ENCODE measurements at regions not wholly inside any gene's neighbourhood (a gene's known extent, or its start where the extent isn't known, plus 50 kb on each side); places are given as distances from the start of the nearest gene placed in this dataset.

- DNase-seq (ENCODE audit: low read depth), result no peak
- TF ChIP-seq CTCF (IDR thresholded peaks at IDR 0.05; ENCODE audit: low read depth, low read length, missing control alignments), result no peak
- H3K4me3 ChIP-seq (ENCODE audit: low read depth, low read length), result no peak overlapping the region
- in situ Hi-C loops (cut with HindIII; ENCODE audit: low sequenced_read_pairs), result loop anchor here (25.0 kb wide), 1 partner anchor 231 kb away; no protein-coding TSS in a partner anchor
Observed at GRCh38 chr7:85456254-85456653, 269.4 kb upstream of the SEMA3D start.

- in situ Hi-C loops (cut with HindIII; ENCODE audit: low sequenced_read_pairs), result loop anchor here (25.0 kb wide), 1 partner anchor 232 kb away; no protein-coding TSS in a partner anchor
- no peak for TF ChIP-seq CTCF (IDR thresholded peaks at IDR 0.05; ENCODE audit: low read depth, low read length, missing control alignments)
- H3K4me3 ChIP-seq (ENCODE audit: low read depth, low read length), result no peak overlapping the region
- peak; percentile 24 for DNase-seq (ENCODE audit: low read depth)
Observed at GRCh38 chr7:85454904-85455303, 268.0 kb upstream of the SEMA3D start.

DNA sequence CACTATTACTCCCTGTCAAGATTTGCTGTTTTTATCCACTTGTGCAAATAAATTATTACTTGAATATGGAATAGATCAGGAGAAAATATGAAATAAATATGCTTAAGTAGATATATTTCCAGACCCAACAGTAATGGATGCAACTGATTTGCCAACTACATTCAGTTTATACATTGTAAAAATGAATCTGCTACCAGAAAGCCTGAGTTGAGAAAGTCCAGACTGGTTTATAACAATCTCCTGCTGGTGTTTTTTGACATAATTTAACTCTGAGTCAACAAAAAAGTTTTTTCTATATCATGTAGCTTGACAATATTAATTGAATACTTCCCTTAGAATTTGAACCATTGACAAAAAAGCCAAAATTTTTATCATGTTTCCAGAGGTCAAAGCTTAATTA is 265.8 kb upstream of the SEMA3D start:
- TF ChIP-seq CTCF (IDR thresholded peaks at IDR 0.05; ENCODE audit: low read depth, low read length, missing control alignments), result no peak
- H3K4me3 ChIP-seq (ENCODE audit: low read depth, low read length), result no peak overlapping the region
- no peak for DNase-seq (ENCODE audit: low read depth)
- in situ Hi-C loops (cut with HindIII; ENCODE audit: low sequenced_read_pairs), result loop anchor here (25.0 kb wide), 1 partner anchor 235 kb away; no protein-coding TSS in a partner anchor

GRCh38 chr7:85449478-85449877 is 262.6 kb upstream of the SEMA3D start:
- DNase-seq (ENCODE audit: low read depth), result no peak
- in situ Hi-C loops (cut with HindIII; ENCODE audit: low sequenced_read_pairs), result no loop called here
- no peak for TF ChIP-seq CTCF (IDR thresholded peaks at IDR 0.05; ENCODE audit: low read depth, low read length, missing control alignments)
- no peak overlapping the region for H3K4me3 ChIP-seq (ENCODE audit: low read depth, low read length)

- in situ Hi-C loops (cut with HindIII; ENCODE audit: low sequenced_read_pairs), result no loop called here
- no peak for TF ChIP-seq CTCF (IDR thresholded peaks at IDR 0.05; ENCODE audit: low read depth, low read length, missing control alignments)
- no peak overlapping the region for H3K4me3 ChIP-seq (ENCODE audit: low read depth, low read length)
- no peak for DNase-seq (ENCODE audit: low read depth)
Observed at GRCh38 chr7:85447004-85447403, 260.1 kb upstream of the SEMA3D start.

DNA sequence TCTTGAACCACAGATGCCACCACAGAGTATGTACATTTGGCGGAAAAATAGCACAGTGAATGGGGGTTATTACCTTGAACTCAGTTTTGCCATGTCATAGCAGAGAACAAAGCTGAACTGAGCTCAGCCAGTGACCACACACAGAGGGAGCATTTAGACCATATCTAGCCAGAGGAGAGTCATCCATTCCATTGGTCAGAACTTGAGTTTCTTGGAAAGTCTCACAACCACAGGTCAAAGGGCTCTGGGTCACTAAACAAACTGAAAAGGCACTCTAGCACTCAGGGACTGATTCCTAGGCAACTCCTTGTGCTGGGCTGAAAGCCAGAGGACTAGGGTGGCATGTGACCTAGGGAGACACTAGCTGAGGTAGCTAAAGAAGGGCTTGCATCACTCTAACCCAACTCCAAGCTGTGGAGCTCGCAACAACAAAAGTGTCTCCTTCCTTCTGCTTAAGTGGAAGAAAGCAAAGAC is 239.7 kb upstream of the SEMA3D start:
- in situ Hi-C loops (cut with HindIII; ENCODE audit: low sequenced_read_pairs), result no loop called here
- DNase-seq (ENCODE audit: low read depth), result no peak
- H3K4me3 ChIP-seq (ENCODE audit: low read depth, low read length), result no peak overlapping the region
- TF ChIP-seq CTCF (IDR thresholded peaks at IDR 0.05; ENCODE audit: low read depth, low read length, missing control alignments), result no peak
